ENCODE measurements at regions not wholly inside any gene's neighbourhood (a gene's known extent, or its start where the extent isn't known, plus 50 kb on each side); places are given as distances from the start of the nearest gene placed in this dataset.

GRCh38 chr18:24628326-24628725 lies 167.9 kb downstream of the HRH4 start:
- DNase-seq: no peak

GRCh38 chr18:24629921-24630320 lies 169.5 kb downstream of the HRH4 start:
- DNase-seq: no peak

GRCh38 chr18:24630346-24630880 lies 170.0 kb downstream of the HRH4 start:
- no peak for DNase-seq

- no peak for DNase-seq
Observed at GRCh38 chr18:24631243-24632025, 171.0 kb downstream of the HRH4 start.

GRCh38 chr18:24632158-24632988 lies 171.9 kb downstream of the HRH4 start:
- no peak for DNase-seq

GRCh38 chr18:24633121-24633520 lies 172.7 kb downstream of the HRH4 start:
- DNase-seq: no peak

- no peak for DNase-seq
Observed at GRCh38 chr18:24649571-24649970, 189.1 kb downstream of the HRH4 start.

GRCh38 chr18:24651434-24651833 lies 191.0 kb downstream of the HRH4 start:
- no peak for DNase-seq

GRCh38 chr18:24656050-24656449 lies 195.6 kb downstream of the HRH4 start:
- no peak for DNase-seq

- DNase-seq: no peak
Observed at GRCh38 chr18:24656551-24657443, 196.4 kb downstream of the HRH4 start.

- no peak for DNase-seq
Observed at GRCh38 chr18:24657444-24657842, 197.0 kb downstream of the HRH4 start.

GRCh38 chr18:24658302-24658701 lies 197.9 kb downstream of the HRH4 start:
- no peak for DNase-seq

- peak; percentile 5 for DNase-seq
Observed at GRCh38 chr18:24659827-24660720, 199.6 kb downstream of the HRH4 start.

GRCh38 chr18:24660956-24661355 lies 200.5 kb downstream of the HRH4 start:
- DNase-seq: no peak

GRCh38 chr18:24662412-24662821 lies 202.0 kb downstream of the HRH4 start:
- DNase-seq: no peak

- DNase-seq: no peak
Observed at GRCh38 chr18:24663026-24663425, 202.6 kb downstream of the HRH4 start.

- no peak for DNase-seq
Observed at GRCh38 chr18:24669015-24669414, 208.6 kb downstream of the HRH4 start.

- DNase-seq: no peak
Observed at GRCh38 chr18:24669502-24669901, 209.1 kb downstream of the HRH4 start.

GRCh38 chr18:24672165-24672941 lies 211.9 kb downstream of the HRH4 start:
- no peak for DNase-seq

- no peak for DNase-seq
Observed at GRCh38 chr18:24674200-24674599, 213.8 kb downstream of the HRH4 start.

GRCh38 chr18:24674605-24675004 lies 214.2 kb downstream of the HRH4 start:
- DNase-seq: no peak

All from stimulated activated CD4-positive, alpha-beta T cell treated with anti-CD3 and anti-CD28 coated beads, Interleukin-12 subunit alpha, Interleukin-12 subunit beta, amount 100 ng/mL, for 4 hours (primary cell).